ENCODE measurements at regions not wholly inside any gene's neighbourhood (a gene's known extent, or its start where the extent isn't known, plus 50 kb on each side); places are given as distances from the start of the nearest gene placed in this dataset.

DNA sequence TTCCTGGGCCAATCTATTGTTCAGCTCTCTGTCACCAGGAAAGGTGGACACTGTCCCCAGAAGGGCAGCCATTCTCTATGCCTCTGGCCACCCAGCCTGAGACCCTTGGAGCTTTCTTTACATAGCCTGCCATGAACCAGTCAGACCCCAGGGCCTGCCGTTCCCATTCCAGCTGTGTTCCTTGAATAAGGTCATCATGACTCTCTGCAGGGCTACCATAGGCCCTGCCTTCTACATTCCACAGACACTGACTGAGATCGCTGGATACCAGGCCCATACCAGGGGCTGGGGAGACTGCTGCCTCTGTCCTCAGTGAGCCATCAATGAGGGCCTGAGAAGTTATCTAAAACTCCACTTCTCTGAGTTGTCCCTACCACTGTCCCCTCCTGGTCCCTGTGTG lies 75.5 kb downstream of the SYNE3 start:
- 81 to 83% methylated on average over 2 of the region's 2 CpGs for WGBS, 2 donors
- intact Hi-C loops (cut with DNase I; ENCODE audit: low total_unique reads): loop anchor here (5.0 kb wide), 1 partner anchor 86 kb away; no protein-coding TSS in a partner anchor
- H3K4me3 ChIP-seq (ENCODE audit: low read depth, poor library complexity, severe bottlenecking): no peak overlapping the region
- no peak for TF ChIP-seq POLR2A (IDR thresholded peaks at IDR 0.05)
- TF ChIP-seq, protein P1, sequence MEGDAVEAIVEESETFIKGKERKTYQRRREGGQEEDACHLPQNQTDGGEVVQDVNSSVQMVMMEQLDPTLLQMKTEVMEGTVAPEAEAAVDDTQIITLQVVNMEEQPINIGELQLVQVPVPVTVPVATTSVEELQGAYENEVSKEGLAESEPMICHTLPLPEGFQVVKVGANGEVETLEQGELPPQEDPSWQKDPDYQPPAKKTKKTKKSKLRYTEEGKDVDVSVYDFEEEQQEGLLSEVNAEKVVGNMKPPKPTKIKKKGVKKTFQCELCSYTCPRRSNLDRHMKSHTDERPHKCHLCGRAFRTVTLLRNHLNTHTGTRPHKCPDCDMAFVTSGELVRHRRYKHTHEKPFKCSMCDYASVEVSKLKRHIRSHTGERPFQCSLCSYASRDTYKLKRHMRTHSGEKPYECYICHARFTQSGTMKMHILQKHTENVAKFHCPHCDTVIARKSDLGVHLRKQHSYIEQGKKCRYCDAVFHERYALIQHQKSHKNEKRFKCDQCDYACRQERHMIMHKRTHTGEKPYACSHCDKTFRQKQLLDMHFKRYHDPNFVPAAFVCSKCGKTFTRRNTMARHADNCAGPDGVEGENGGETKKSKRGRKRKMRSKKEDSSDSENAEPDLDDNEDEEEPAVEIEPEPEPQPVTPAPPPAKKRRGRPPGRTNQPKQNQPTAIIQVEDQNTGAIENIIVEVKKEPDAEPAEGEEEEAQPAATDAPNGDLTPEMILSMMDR (IDR thresholded peaks at IDR 0.05): no peak
- DNase-seq (ENCODE audit: low spot score in 2 of 2): no peak

DNA sequence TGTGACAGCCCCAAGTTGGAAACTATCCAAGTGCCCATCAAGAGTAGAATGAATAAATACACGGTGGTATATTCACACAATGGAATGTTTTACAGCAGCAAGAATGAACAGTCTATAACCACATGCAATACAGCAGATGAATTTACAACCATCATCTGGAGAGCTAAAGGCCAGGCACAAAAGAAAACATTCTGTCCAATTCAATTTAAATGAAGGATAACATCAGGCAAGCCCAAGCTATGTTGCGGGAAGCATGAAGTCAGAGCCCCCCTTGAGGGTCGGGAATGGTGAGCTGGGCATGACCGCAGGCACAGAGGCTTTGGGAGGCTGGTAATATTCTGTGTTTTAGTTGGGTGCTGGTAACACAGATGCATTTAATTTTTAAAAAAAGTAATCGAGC lies 76.0 kb downstream of the SYNE3 start:
- 65 to 69% methylated on average over 5 of the region's 5 CpGs for WGBS, 2 donors
- DNase-seq (ENCODE audit: low spot score in 2 of 2): no peak
- intact Hi-C loops (cut with DNase I; ENCODE audit: low total_unique reads): loop anchor here (5.0 kb wide), 1 partner anchor 87 kb away; no protein-coding TSS in a partner anchor
- TF ChIP-seq, protein P1 (IDR thresholded peaks at IDR 0.05): no peak
- no peak overlapping the region for H3K4me3 ChIP-seq (ENCODE audit: low read depth, poor library complexity, severe bottlenecking)

DNA sequence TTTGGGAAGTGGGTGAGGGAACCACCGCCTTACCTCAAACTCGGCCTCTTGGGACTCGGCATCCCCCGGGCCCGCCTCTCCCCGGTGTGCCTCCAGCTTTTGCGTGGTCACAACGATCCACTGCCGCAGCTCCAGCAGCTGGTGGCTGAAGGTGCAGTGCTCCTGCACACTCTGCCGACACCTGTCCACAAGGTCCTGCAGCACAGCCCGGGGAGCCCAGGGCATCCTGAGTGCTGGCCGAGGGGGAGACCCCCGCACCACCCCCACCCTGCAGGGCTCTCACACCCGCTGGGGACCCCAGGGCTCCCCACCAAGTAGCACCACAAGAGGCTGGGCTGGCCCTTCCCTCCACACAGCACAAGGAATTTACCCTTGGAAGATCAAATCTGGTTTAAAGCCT lies 76.6 kb downstream of the SYNE3 start:
- 85 to 88% methylated on average over 7 to 11 of the region's 14 CpGs for WGBS, 2 donors
- DNase-seq (ENCODE audit: low spot score in 2 of 2): no peak
- H3K4me3 ChIP-seq (ENCODE audit: low read depth, poor library complexity, severe bottlenecking): no peak overlapping the region
- TF ChIP-seq POLR2A (IDR thresholded peaks at IDR 0.05): no peak
- TF ChIP-seq, protein P1 (IDR thresholded peaks at IDR 0.05): no peak
- intact Hi-C loops (cut with DNase I; ENCODE audit: low total_unique reads): loop anchor here (5.0 kb wide), 1 partner anchor 87 kb away; no protein-coding TSS in a partner anchor

DNA sequence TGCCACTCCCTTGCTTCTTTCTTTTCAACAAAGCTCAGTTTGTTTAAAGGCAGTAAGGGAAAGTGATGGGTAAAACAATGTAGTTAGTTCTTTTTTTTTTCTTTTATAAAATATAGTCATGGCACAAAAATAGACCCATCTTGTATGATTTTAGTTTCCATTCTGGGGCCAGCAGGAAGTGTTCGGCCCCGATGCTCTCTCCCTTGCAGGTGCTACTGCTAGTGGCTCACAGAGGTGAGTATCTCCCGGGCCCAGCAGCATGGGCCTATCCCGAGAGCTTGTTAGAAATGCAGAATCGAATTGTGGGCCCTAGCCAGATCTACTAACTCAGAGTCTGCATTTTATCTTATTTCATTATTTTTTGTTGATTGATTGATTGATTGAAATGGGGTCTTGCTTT lies 78.7 kb downstream of the SYNE3 start:
- no peak for DNase-seq (ENCODE audit: low spot score in 2 of 2)
- intact Hi-C loops (cut with DNase I; ENCODE audit: low total_unique reads): no loop called here
- 91 to 96% methylated on average over 5 of the region's 5 CpGs for WGBS, 2 donors
- no peak overlapping the region for H3K4me3 ChIP-seq (ENCODE audit: low read depth, poor library complexity, severe bottlenecking)
- no peak for TF ChIP-seq POLR2A (IDR thresholded peaks at IDR 0.05)
- TF ChIP-seq, protein P1 (IDR thresholded peaks at IDR 0.05): no peak

DNA sequence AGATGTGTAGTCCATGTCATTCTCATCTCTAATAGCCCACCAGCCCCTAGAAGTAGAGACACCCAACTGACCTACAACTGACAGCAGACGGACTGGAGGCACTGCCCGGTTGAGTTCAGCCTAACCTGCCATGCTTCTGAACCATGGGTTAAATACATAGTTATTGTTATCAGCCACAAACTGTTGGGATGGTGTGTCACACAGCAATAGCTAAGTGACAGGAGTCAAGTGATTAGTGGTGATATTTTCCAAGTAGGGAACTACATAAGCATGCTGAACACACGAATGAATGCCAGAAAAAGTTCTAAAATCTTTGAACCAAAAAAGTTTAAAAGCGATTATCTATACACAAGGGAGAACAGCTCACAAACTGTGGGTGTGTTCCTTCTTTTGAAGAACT lies 80.1 kb downstream of the SYNE3 start:
- H3K4me3 ChIP-seq (ENCODE audit: low read depth, poor library complexity, severe bottlenecking): no peak overlapping the region
- DNase-seq (ENCODE audit: low spot score in 2 of 2): no peak
- TF ChIP-seq POLR2A (IDR thresholded peaks at IDR 0.05): no peak
- intact Hi-C loops (cut with DNase I; ENCODE audit: low total_unique reads): no loop called here
- WGBS, 2 donors: 84 to 91% methylated on average over 4 of the region's 4 CpGs

DNA sequence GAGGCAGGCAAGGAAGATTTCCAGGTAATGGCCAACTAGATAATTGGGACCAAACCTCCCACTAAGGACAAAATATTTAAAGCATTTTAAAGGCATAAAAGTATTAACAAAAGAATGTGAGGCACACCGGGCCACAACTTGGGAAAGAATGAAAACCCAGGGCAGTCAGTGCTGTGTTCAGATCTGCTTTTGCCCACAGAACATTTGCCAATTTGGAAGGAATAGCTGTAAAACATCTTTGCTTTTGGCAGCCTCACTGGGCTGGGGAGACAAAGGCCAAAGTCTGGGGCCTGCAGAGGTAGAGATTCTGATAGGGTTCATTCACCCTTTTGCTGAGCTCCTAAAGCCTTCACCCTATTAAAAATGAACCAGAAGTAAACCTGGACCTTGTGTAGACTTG lies 82.3 kb downstream of the SYNE3 start:
- WGBS, 2 donors: 71 to 73% methylated on average over 1 of the region's 1 CpG
- H3K4me3 ChIP-seq (ENCODE audit: low read depth, poor library complexity, severe bottlenecking): no peak overlapping the region
- DNase-seq (ENCODE audit: low spot score in 2 of 2): no peak
- TF ChIP-seq, protein P1 (IDR thresholded peaks at IDR 0.05): no peak
- TF ChIP-seq POLR2A (IDR thresholded peaks at IDR 0.05): no peak
- intact Hi-C loops (cut with DNase I; ENCODE audit: low total_unique reads): no loop called here

All from lower leg skin (tissue), 4 donors.